WERI-Rb-1 (cell line): ENCODE measurements at regions not wholly inside any gene's neighbourhood (a gene's known extent, or its start where the extent isn't known, plus 50 kb on each side); places are given as distances from the start of the nearest gene placed in this dataset.

Experiments
- DNase-seq: peaks from one replicate; pipeline ENCODE4 v3.0.0-alpha.2; 2020
- H3K27ac ChIP-seq: fragments of 250-450 bp; sonication (Bioruptor Pico); 2 replicates; pipeline ENCODE4 v1.5.1; 2020; ENCODE audit warnings: mild to moderate bottlenecking, moderate library complexity
- H3K27me3 ChIP-seq: fragments of 250-450 bp; sonication (Bioruptor Pico); 2 replicates; pipeline ENCODE4 v1.5.1; 2021; ENCODE audit warnings: mild to moderate bottlenecking, low read depth, moderate library complexity; ENCODE audit not compliant: insufficient read depth, severe bottlenecking
- H3K36me3 ChIP-seq: fragments of 250-450 bp; sonication (Bioruptor Pico); 2 replicates; pipeline ENCODE4 v1.5.1; 2020; ENCODE audit warnings: mild to moderate bottlenecking, moderate library complexity
- H3K4me3 ChIP-seq: 2 replicates; pipeline ENCODE4 v1.5.1; 2011; ENCODE audit warnings: low read depth, mild to moderate bottlenecking, control low read depth, low read length
- H3K9me3 ChIP-seq: fragments of 250-450 bp; sonication (Bioruptor Pico); 2 replicates; pipeline ENCODE4 v1.5.1; 2021; ENCODE audit warnings: mild to moderate bottlenecking, moderate library complexity; ENCODE audit not compliant: severe bottlenecking
- CTCF ChIP-seq: IDR thresholded peaks from 2 replicates; pipeline ENCODE4 v1.5.1; 2011; ENCODE audit warnings: low read depth, mild to moderate bottlenecking, control low read depth, inconsistent platforms, low read length

DNA sequence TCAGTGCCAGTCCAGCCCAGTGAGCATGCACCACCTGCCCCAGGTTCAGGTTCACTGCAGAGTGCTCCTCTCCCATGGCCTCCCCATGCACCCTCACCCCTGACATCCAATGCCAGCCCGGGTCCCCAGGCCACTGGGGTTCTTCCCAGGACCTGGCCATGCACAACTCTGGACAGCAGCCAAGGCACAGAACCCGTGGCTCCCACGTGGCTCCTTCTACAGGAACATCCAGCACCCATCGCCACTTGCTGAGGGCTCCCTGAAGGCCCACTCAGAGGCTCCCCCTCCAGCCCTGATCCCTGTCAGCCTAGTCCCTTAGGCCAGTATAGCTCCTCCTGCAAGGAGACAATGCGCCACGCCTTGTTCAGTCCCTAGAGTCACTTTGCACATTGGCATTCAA is 110.8 kb downstream of the IRX2 start:
- no peak for TF ChIP-seq CTCF
- no peak for DNase-seq
- no peaks in the 10 kb centered on the region for H3K27me3 ChIP-seq
- no peaks in the 10 kb centered on the region for H3K9me3 ChIP-seq
- H3K27ac ChIP-seq, result no peak overlapping the region
- H3K4me3 ChIP-seq, result no peak overlapping the region
- no peaks in the 10 kb centered on the region for H3K36me3 ChIP-seq

DNA sequence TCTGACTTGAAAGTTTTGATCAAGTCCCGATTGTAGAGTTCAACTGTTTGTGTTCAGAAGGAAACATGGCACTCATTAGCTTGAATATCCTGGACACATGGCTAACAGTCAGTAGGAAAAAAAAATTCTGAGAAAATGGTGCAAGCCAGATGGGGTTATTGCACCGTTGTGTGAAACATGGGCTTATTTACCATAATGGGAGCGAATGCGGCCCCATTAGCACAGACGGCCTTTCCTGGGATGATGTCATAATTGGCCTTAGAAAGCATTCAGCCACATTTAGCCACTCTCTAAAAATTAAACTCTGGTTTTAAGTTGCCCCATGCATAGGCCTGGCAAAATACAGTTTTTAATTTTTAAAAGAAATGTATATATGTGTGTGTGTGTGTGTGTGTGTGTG is 112.1 kb downstream of the IRX2 start:
- Histone ChIP-seq H3K27ac (no peak overlapping the region), H3K27me3 (no peaks in the 10 kb centered on the region), H3K36me3 (no peaks in the 10 kb centered on the region), H3K9me3 (no peaks in the 10 kb centered on the region), H3K4me3 (no peak overlapping the region)
- no peak for TF ChIP-seq CTCF
- no peak for DNase-seq

DNA sequence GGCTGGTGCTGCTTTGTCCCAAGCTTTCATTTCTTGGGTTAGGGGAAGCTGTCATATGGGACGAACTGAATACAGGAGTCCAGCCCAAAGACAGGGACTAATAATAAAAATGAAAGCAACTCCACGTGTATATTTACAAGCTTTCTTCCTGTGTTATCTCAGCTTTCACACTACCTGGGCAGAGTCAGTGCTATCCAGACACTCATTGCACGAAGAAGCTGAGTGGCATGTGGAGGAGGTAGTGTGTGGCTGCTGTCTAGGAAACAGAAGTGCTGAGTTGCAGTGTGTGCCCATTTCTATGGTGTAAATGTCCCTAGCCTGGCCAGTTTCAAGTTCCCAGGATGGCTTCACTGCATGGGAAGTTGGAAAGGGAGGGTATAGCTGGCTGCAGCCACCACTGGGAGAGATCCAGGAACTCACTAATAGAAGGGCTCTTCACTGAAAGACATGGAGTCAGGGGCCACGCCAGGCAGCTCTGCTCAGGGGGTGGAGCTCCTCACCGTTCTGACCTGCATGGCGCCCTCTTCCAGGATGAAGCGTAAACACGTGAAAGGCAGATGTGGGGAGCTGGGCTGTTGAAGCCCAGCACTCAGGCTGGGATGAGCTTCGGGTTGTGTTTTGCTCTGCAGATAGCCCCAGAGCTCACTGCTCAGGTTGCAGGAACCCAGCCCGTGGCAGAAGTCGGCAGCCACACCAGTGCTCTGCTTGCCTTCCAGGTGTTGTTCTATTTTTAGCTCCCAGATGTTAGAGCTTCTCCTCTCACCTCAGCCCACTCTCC is 116.9 kb downstream of the IRX2 start:
- Histone ChIP-seq H3K4me3 (no peak overlapping the region), H3K9me3 (no peaks in the 10 kb centered on the region), H3K27me3 (no peaks in the 10 kb centered on the region), H3K36me3 (no peaks in the 10 kb centered on the region), H3K27ac (no peak overlapping the region)
- no peak for DNase-seq
- no peak for TF ChIP-seq CTCF

GRCh38 chr5:2633992-2634391 is 117.5 kb downstream of the IRX2 start:
- TF ChIP-seq CTCF, result no peak
- Histone ChIP-seq H3K27ac (no peak overlapping the region), H3K4me3 (no peak overlapping the region), H3K27me3 (no peaks in the 10 kb centered on the region), H3K36me3 (no peaks in the 10 kb centered on the region), H3K9me3 (no peaks in the 10 kb centered on the region)
- DNase-seq, result no peak

- Histone ChIP-seq H3K9me3 (no peaks in the 10 kb centered on the region), H3K27ac (no peak overlapping the region), H3K4me3 (no peak overlapping the region), H3K36me3 (no peaks in the 10 kb centered on the region), H3K27me3 (no peaks in the 10 kb centered on the region)
- no peak for TF ChIP-seq CTCF
- no peak for DNase-seq
Observed at GRCh38 chr5:2631758-2632157, 119.7 kb downstream of the IRX2 start.

DNA sequence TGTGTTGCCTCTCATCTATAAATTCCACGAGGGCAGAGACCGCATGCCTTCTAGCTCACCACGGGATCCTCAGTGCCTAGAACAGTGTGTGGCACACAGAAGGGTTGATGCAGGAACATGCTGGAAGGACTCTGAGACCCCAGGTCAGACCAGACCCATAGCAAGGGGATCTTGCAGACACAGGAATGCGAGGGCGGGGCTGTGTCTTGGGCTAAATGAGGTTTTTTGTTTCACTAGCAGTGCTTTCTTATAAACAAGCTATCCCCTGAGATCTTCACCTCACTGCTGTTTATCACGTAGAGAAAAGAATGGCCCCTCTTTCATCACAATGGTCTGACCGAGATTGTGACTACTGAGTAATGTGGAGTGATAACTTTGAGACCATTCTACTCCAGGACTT is 122.4 kb downstream of the IRX2 start:
- no peaks in the 10 kb centered on the region for H3K9me3 ChIP-seq
- H3K27ac ChIP-seq, result no peak overlapping the region
- DNase-seq, result no peak
- no peak for TF ChIP-seq CTCF
- H3K4me3 ChIP-seq, result no peak overlapping the region
- no peaks in the 10 kb centered on the region for H3K27me3 ChIP-seq
- no peaks in the 10 kb centered on the region for H3K36me3 ChIP-seq
